ENCODE measurements at regions not wholly inside any gene's neighbourhood (a gene's known extent, or its start where the extent isn't known, plus 50 kb on each side); places are given as distances from the start of the nearest gene placed in this dataset.

DNA sequence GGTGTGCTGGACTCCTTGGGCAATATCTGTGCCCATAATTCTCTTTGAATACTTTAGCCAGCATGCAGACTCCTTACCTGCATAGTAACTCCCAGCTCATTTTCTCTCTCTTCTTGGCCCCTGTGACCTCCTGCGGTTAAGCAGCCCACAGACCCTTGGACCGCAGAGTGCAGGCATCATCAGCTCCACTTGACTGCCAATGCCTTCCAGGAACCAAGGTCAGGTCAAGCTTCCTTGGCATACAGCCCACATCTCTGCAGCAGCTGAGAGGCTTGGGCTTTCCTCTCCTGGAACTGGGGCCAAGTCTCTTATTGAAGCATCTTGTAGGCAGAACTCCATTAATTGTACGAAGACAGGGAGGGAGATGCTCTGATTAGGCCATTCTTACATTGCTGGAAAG, 130.1 kb upstream of the PIEZO2 start:
- FAIRE-seq = no peak
- no peak for TF ChIP-seq CTCF (IDR thresholded peaks at IDR 0.05; ENCODE audit: insufficient read depth, missing control alignments)
- no peak for DNase-seq (ENCODE audit: insufficient read length, low spot score)

DNA sequence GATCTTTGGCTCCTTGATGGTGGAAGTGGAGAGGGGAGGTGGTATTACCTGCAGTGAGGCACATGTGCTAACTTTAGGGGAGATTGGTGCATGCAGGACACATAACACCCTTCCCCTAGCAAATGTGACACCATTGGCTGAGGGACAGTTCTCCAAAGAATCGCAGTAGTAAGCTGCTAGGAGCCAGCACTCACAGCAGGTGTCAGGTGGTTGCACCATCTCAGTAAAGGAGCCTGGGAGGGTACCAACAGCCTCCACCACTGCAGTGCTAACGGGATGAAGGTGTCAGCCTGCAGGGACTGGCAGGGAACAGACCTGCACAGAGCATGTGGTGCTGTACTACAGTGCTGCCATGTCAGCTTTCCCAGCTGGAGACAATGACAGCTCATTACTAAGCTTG, 127.3 kb upstream of the PIEZO2 start:
- DNase-seq (ENCODE audit: insufficient read length, low spot score) (no peak), FAIRE-seq (no peak)
- no peak for TF ChIP-seq CTCF (IDR thresholded peaks at IDR 0.05; ENCODE audit: insufficient read depth, missing control alignments)

GRCh38 chr18:11274144-11274794, 124.9 kb upstream of the PIEZO2 start:
- no peak for TF ChIP-seq CTCF (IDR thresholded peaks at IDR 0.05; ENCODE audit: insufficient read depth, missing control alignments)
- FAIRE-seq (no peak), DNase-seq (ENCODE audit: insufficient read length, low spot score) (no peak)

GRCh38 chr18:11272516-11272915, 123.1 kb upstream of the PIEZO2 start:
- TF ChIP-seq CTCF (IDR thresholded peaks at IDR 0.05; ENCODE audit: insufficient read depth, missing control alignments) = no peak
- no peak for FAIRE-seq
- no peak for DNase-seq (ENCODE audit: insufficient read length, low spot score)

GRCh38 chr18:11271954-11272353, 122.6 kb upstream of the PIEZO2 start:
- TF ChIP-seq CTCF (IDR thresholded peaks at IDR 0.05; ENCODE audit: insufficient read depth, missing control alignments) = no peak
- DNase-seq (ENCODE audit: insufficient read length, low spot score) (no peak), FAIRE-seq (no peak)

- no peak for FAIRE-seq
- TF ChIP-seq CTCF (IDR thresholded peaks at IDR 0.05; ENCODE audit: insufficient read depth, missing control alignments) = no peak
- no peak for DNase-seq (ENCODE audit: insufficient read length, low spot score)
Measured at GRCh38 chr18:11269257-11269656, 119.9 kb upstream of the PIEZO2 start.

GRCh38 chr18:11268741-11269233, 119.4 kb upstream of the PIEZO2 start:
- DNase-seq (ENCODE audit: insufficient read length, low spot score) (no peak), FAIRE-seq (no peak)

More at GRCh38 chr18:11268741-11269233, 119.4 kb upstream of the PIEZO2 start:
- no peak for TF ChIP-seq CTCF (IDR thresholded peaks at IDR 0.05; ENCODE audit: insufficient read depth, missing control alignments)
